ENCODE measurements at regions not wholly inside any gene's neighbourhood (a gene's known extent, or its start where the extent isn't known, plus 50 kb on each side); places are given as distances from the start of the nearest gene placed in this dataset.
"Not testable (repeated sequence)": the region's sequence is repeated elsewhere in the genome, so short reads cannot be mapped to it uniquely, and the experiment has no call there.

DNA sequence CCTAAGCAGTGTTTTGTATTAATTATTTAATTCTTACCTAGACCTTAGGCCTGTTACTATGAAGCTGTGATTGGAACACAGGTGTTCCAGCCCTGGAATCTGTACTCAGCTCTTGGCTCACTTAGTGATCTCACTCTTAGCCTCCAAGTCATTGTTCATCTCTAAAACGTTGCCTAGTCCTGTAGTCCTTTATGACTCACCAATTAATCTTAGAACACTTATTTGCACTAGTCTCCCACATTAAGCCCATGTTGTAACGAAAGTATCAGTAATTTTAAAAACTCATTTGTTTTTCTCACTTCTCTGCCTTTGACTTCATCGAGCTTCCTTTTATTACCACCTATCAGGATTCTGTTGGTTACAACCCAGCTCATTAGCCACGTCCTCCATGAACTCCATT lies 1224.7 kb upstream of the TENM3 start:
- Histone ChIP-seq H3K36me3 (ENCODE audit: insufficient read depth, low read length) (no peaks in the 10 kb centered on the region), H3K4me2 (ENCODE audit: low read length) (no peak overlapping the region), H3K4me3 (ENCODE audit: low read length) (no peak overlapping the region), H3K9me3 (replicated peaks; ENCODE audit: low read length) (no peaks in the 10 kb centered on the region), H3K4me1 (ENCODE audit: control insufficient read depth, insufficient read depth, low read length) (no peaks in the 10 kb centered on the region), H3K9ac (ENCODE audit: low read depth, low read length) (no peak overlapping the region), H3K27me3 (ENCODE audit: control insufficient read depth, insufficient read depth, low read length) (no peaks in the 10 kb centered on the region)

GRCh38 chr4:181018913-181019312 lies 1224.3 kb upstream of the TENM3 start:
- Histone ChIP-seq H3K4me1 (ENCODE audit: control insufficient read depth, insufficient read depth, low read length) (no peaks in the 10 kb centered on the region), H3K27me3 (ENCODE audit: control insufficient read depth, insufficient read depth, low read length) (no peaks in the 10 kb centered on the region), H3K4me2 (ENCODE audit: low read length) (no peak overlapping the region), H3K36me3 (ENCODE audit: insufficient read depth, low read length) (no peaks in the 10 kb centered on the region), H3K9ac (ENCODE audit: low read depth, low read length) (no peak overlapping the region), H3K4me3 (ENCODE audit: low read length) (no peak overlapping the region), H3K9me3 (replicated peaks; ENCODE audit: low read length) (no peaks in the 10 kb centered on the region)

DNA sequence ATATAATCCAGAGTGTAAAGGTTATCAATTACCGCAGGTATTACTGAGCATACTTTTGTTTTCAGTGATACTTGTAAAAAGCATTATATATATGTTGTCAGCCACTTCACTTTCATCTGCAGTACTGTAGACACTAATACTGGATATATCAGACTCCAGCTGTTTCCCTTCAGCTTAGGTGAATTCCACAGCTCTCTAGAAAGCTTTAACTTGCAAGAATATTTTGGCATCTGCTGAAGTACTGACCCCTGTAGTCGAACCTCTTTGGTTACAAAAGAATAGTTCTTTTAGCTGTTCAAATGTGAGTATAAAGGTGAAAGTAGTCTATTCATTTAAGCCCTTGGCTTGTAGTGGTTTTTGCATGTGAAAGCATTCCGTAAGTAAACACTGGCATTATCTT lies 1222.7 kb upstream of the TENM3 start:
- no peaks in the 10 kb centered on the region for H3K27me3 ChIP-seq (ENCODE audit: control insufficient read depth, insufficient read depth, low read length)

GRCh38 chr4:181021213-181021612 lies 1222.0 kb upstream of the TENM3 start:
- H3K4me3 ChIP-seq (ENCODE audit: low read length): no peak overlapping the region
- no peaks in the 10 kb centered on the region for H3K27me3 ChIP-seq (ENCODE audit: control insufficient read depth, insufficient read depth, low read length)
- no peaks in the 10 kb centered on the region for H3K4me1 ChIP-seq (ENCODE audit: control insufficient read depth, insufficient read depth, low read length)
- H3K9me3 ChIP-seq (replicated peaks; ENCODE audit: low read length): no peaks in the 10 kb centered on the region
- no peaks in the 10 kb centered on the region for H3K36me3 ChIP-seq (ENCODE audit: insufficient read depth, low read length)
- H3K4me2 ChIP-seq (ENCODE audit: low read length): no peak overlapping the region
- H3K9ac ChIP-seq (ENCODE audit: low read depth, low read length): no peak overlapping the region

More for the DNA sequence above, 1222.7 kb upstream of the TENM3 start:
- H3K9me3 ChIP-seq (replicated peaks; ENCODE audit: low read length): no peaks in the 10 kb centered on the region
- no peaks in the 10 kb centered on the region for H3K36me3 ChIP-seq (ENCODE audit: insufficient read depth, low read length)
- no peak overlapping the region for H3K4me2 ChIP-seq (ENCODE audit: low read length)
- H3K9ac ChIP-seq (ENCODE audit: low read depth, low read length): no peak overlapping the region
- no peak overlapping the region for H3K4me3 ChIP-seq (ENCODE audit: low read length)
- H3K4me1 ChIP-seq (ENCODE audit: control insufficient read depth, insufficient read depth, low read length): no peaks in the 10 kb centered on the region

GRCh38 chr4:181030135-181030921 lies 1212.9 kb upstream of the TENM3 start:
- not testable (repeated sequence) for H3K9me3 ChIP-seq (replicated peaks; ENCODE audit: low read length); H3K4me1 ChIP-seq (ENCODE audit: control insufficient read depth, insufficient read depth, low read length); H3K9ac ChIP-seq (ENCODE audit: low read depth, low read length); H3K4me3 ChIP-seq (ENCODE audit: low read length); H3K36me3 ChIP-seq (ENCODE audit: insufficient read depth, low read length); H3K27me3 ChIP-seq (ENCODE audit: control insufficient read depth, insufficient read depth, low read length)
- H3K4me2 ChIP-seq (ENCODE audit: low read length): peak overlapping the region; percentile 72

DNA sequence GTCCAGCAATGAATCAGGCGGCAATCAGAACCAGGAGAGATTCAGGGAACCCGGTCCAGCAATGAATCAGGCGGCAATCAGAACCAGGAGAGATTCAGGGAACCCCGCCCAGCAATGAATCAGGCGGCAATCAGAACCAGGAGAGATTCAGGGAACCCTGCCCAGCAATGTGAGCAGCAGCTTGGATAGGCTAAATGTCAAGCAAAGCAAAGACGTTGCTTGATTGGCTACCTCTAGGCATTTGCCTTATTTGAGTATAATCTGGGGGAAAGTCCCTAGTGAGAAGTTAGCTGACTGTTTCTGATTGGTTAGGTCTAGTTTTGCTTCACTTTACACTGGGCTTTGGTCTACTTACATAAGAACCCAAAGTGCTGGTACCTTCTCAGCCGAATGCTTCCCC lies 1212.2 kb upstream of the TENM3 start:
- H3K36me3 ChIP-seq (ENCODE audit: insufficient read depth, low read length): no peaks in the 10 kb centered on the region

GRCh38 chr4:181043486-181043885 lies 1199.7 kb upstream of the TENM3 start:
- Histone ChIP-seq H3K4me1 (ENCODE audit: control insufficient read depth, insufficient read depth, low read length) (no peaks in the 10 kb centered on the region), H3K9me3 (replicated peaks; ENCODE audit: low read length) (no peaks in the 10 kb centered on the region), H3K4me3 (ENCODE audit: low read length) (no peak overlapping the region), H3K36me3 (ENCODE audit: insufficient read depth, low read length) (no peaks in the 10 kb centered on the region), H3K4me2 (ENCODE audit: low read length) (no peak overlapping the region), H3K9ac (ENCODE audit: low read depth, low read length) (no peak overlapping the region), H3K27me3 (ENCODE audit: control insufficient read depth, insufficient read depth, low read length) (no peaks in the 10 kb centered on the region)

More for the DNA sequence above, 1212.2 kb upstream of the TENM3 start:
- H3K27me3 ChIP-seq (ENCODE audit: control insufficient read depth, insufficient read depth, low read length): no peaks in the 10 kb centered on the region
- H3K4me2 ChIP-seq (ENCODE audit: low read length): no peak overlapping the region
- H3K4me3 ChIP-seq (ENCODE audit: low read length): no peak overlapping the region
- H3K9ac ChIP-seq (ENCODE audit: low read depth, low read length): no peak overlapping the region
- H3K4me1 ChIP-seq (ENCODE audit: control insufficient read depth, insufficient read depth, low read length): no peaks in the 10 kb centered on the region
- H3K9me3 ChIP-seq (replicated peaks; ENCODE audit: low read length): no peaks in the 10 kb centered on the region

DNA sequence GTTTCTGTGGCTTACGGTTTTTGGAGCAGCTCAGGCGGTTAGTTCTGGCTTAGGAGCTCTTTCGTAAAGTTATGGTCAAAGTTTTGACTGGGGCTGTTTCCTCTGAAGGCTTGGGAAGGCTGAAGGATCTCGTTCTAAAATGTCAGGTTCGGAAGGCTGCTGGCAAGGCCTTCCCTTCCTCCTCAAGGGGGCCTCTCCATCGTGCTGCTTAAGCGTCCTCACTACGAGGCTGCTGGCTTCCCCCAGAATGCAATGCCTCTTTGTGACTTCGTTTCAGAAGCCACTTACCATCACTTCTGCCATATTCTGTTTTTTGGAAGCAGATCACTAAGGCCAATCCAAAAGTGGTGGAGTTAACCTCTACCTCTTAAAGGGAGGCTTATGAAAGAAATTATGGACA lies 1196.4 kb upstream of the TENM3 start:
- no peak overlapping the region for H3K4me3 ChIP-seq (ENCODE audit: low read length)
- no peaks in the 10 kb centered on the region for H3K9me3 ChIP-seq (replicated peaks; ENCODE audit: low read length)
- H3K9ac ChIP-seq (ENCODE audit: low read depth, low read length): no peak overlapping the region
- no peaks in the 10 kb centered on the region for H3K36me3 ChIP-seq (ENCODE audit: insufficient read depth, low read length)
- no peak overlapping the region for H3K4me2 ChIP-seq (ENCODE audit: low read length)
- H3K4me1 ChIP-seq (ENCODE audit: control insufficient read depth, insufficient read depth, low read length): no peaks in the 10 kb centered on the region
- H3K27me3 ChIP-seq (ENCODE audit: control insufficient read depth, insufficient read depth, low read length): no peaks in the 10 kb centered on the region

- no peaks in the 10 kb centered on the region for H3K4me1 ChIP-seq (ENCODE audit: control insufficient read depth, insufficient read depth, low read length)
- no peaks in the 10 kb centered on the region for H3K9me3 ChIP-seq (replicated peaks; ENCODE audit: low read length)
- no peak overlapping the region for H3K4me2 ChIP-seq (ENCODE audit: low read length)
- no peaks in the 10 kb centered on the region for H3K36me3 ChIP-seq (ENCODE audit: insufficient read depth, low read length)
- H3K27me3 ChIP-seq (ENCODE audit: control insufficient read depth, insufficient read depth, low read length): no peaks in the 10 kb centered on the region
- no peak overlapping the region for H3K9ac ChIP-seq (ENCODE audit: low read depth, low read length)
- H3K4me3 ChIP-seq (ENCODE audit: low read length): no peak overlapping the region
Measured at GRCh38 chr4:181051931-181052330, 1191.3 kb upstream of the TENM3 start.

DNA sequence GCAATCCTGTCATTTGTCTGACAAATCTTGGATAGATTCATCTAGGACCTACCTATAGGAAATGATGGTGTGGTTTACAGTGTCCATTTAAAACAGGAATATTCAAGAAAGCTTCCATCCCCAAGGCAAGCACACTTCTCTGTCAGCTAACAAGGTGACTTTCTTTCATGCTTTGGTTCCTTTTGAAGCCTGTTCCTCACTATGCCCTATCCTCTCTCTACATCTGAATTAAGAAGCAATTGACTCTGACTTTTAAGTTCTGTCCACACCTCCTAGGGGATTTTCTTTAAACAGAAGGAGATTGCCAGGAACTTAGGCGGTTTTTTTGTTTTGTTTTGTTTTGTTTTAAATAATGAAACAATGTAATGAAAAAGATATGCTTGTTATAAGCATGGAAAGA lies 1181.4 kb upstream of the TENM3 start:
- Histone ChIP-seq H3K9me3 (replicated peaks; ENCODE audit: low read length) (no peaks in the 10 kb centered on the region), H3K36me3 (ENCODE audit: insufficient read depth, low read length) (no peaks in the 10 kb centered on the region), H3K4me3 (ENCODE audit: low read length) (no peak overlapping the region)

DNA sequence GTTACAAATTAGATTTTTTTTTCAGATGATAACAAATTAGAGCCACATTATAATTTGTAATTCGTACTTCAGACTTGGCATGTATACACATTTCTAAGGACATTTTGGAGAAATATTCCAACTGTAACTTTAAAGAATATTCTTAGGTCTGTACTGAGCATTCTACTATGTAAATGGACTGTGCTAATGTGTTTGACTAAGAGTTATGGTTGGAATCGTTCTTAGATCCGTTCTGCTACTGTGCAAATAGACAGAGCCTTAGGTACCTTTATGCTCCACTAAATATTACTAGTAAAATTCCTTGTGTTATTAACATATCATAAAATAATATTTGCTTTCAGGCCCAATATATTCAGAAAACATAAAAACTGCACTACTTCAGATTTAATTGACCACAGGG lies 1180.0 kb upstream of the TENM3 start:
- no peak overlapping the region for H3K9ac ChIP-seq (ENCODE audit: low read depth, low read length)
- H3K4me1 ChIP-seq (ENCODE audit: control insufficient read depth, insufficient read depth, low read length): no peaks in the 10 kb centered on the region
- no peak overlapping the region for H3K4me3 ChIP-seq (ENCODE audit: low read length)
- no peaks in the 10 kb centered on the region for H3K27me3 ChIP-seq (ENCODE audit: control insufficient read depth, insufficient read depth, low read length)
- H3K4me2 ChIP-seq (ENCODE audit: low read length): no peak overlapping the region
- no peaks in the 10 kb centered on the region for H3K9me3 ChIP-seq (replicated peaks; ENCODE audit: low read length)
- no peaks in the 10 kb centered on the region for H3K36me3 ChIP-seq (ENCODE audit: insufficient read depth, low read length)

More for the DNA sequence above, 1181.4 kb upstream of the TENM3 start:
- Histone ChIP-seq H3K4me1 (ENCODE audit: control insufficient read depth, insufficient read depth, low read length) (no peaks in the 10 kb centered on the region), H3K4me2 (ENCODE audit: low read length) (no peak overlapping the region), H3K27me3 (ENCODE audit: control insufficient read depth, insufficient read depth, low read length) (no peaks in the 10 kb centered on the region), H3K9ac (ENCODE audit: low read depth, low read length) (no peak overlapping the region)

DNA sequence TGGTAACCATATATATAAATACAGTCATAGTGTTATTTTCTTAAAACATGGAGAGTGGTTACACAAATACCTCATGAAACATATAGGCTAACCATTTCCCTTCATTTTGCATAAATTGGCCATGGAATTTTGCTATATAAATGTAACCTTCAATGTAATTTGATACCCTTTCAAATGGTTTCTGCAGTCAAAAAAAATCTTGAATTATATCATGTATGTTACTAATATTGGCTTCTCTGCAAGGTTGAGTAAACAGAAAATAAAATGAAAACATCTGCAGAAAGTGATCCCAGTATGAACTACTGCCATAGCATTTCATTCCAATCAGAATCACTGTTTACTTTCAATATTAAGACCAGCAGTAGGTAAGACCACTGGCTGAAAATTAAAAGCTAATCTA lies 1165.9 kb upstream of the TENM3 start:
- Histone ChIP-seq H3K27me3 (ENCODE audit: control insufficient read depth, insufficient read depth, low read length) (no peaks in the 10 kb centered on the region), H3K9ac (ENCODE audit: low read depth, low read length) (no peak overlapping the region), H3K4me2 (ENCODE audit: low read length) (no peak overlapping the region), H3K4me3 (ENCODE audit: low read length) (no peak overlapping the region), H3K9me3 (replicated peaks; ENCODE audit: low read length) (no peaks in the 10 kb centered on the region), H3K36me3 (ENCODE audit: insufficient read depth, low read length) (no peaks in the 10 kb centered on the region), H3K4me1 (ENCODE audit: control insufficient read depth, insufficient read depth, low read length) (no peaks in the 10 kb centered on the region)
